ENCODE measurements at regions not wholly inside any gene's neighbourhood (a gene's known extent, or its start where the extent isn't known, plus 50 kb on each side); places are given as distances from the start of the nearest gene placed in this dataset.

DNA sequence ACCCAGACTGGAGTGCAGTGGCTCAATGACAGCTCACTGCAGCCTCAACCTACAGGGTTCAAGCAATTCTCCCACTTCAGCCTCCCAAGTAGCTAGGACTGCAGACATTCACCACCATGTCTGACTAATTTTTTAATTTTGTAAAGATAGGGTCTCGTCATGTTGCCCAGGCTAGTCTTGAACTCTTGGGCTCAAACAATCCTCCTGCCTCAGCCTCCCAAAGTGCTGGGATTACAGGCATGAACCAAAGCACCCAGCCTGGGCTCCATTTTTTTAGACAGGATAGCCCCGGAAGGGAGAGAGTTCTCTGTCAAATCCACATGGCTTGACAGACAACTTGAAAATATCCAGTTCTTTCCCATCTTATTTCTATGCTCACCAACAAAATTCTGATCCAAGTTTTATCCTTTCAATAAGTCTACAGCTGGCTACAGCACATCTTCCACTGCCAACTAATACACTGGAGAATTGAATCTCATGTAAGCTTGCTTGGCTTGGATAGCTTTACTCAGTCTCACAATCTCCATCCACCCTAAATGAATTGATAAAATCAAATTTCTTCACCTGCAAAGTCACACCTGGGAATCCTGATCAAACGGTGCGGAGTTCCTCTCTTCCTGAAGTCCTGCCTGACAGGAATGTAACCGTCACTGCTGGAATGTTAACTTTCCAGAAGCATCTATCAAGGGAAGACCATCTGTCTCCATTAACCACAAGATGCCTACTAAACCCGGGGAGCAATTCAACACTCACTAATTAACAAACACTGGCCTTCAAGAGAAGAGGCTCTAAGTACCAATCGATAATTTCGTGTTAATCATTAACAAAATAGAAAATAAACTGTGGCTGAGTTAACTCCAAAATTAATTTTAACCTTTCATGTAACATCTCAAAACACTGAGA, 239.7 kb upstream of the MKLN1 start:
- peaks cover 4% of the 10 kb centered on the region; the same call in 1 of the 2 replicates for H3K36me3 ChIP-seq (ENCODE audit: insufficient read depth, low read length)
- DNase-seq: no peak
- H2AFZ ChIP-seq (ENCODE audit: low read depth, low read length): no peak overlapping the region
- no peak overlapping the region for H3K4me3 ChIP-seq (ENCODE audit: low read depth in 1 of 2, low read length in 2 of 2)
- no peaks in the 10 kb centered on the region for H3K9me3 ChIP-seq (ENCODE audit: insufficient read depth, low read length, severe bottlenecking)
- peaks cover 9% of the 10 kb centered on the region; the same call in 1 of the 2 replicates for H3K79me2 ChIP-seq (ENCODE audit: insufficient read depth, low read length)
- H4K20me1 ChIP-seq (ENCODE audit: insufficient read depth, low read length): no peaks in the 10 kb centered on the region
- no peaks in the 10 kb centered on the region for H3K27me3 ChIP-seq (ENCODE audit: insufficient read depth, low read length, poor library complexity)
- no peak overlapping the region for H3K27ac ChIP-seq (ENCODE audit: low read length)
- TF ChIP-seq CTCF (IDR thresholded peaks at IDR 0.05; ENCODE audit: borderline replicate concordance, extremely low read depth, low read length, poor library complexity, severe bottlenecking) (no peak), EZH2 (IDR thresholded peaks at IDR 0.05; ENCODE audit: borderline replicate concordance, low read depth, low read length, severe bottlenecking) (no peak)
- H3K9ac ChIP-seq (ENCODE audit: low read depth, low read length): no peak overlapping the region
- H3K4me1 ChIP-seq (ENCODE audit: insufficient read depth, low read length): no peaks in the 10 kb centered on the region
- no peak overlapping the region for H3K4me2 ChIP-seq (ENCODE audit: insufficient read depth, low read length)
- ATAC-seq (ENCODE audit: insufficient read depth, low read depth): no peak

DNA sequence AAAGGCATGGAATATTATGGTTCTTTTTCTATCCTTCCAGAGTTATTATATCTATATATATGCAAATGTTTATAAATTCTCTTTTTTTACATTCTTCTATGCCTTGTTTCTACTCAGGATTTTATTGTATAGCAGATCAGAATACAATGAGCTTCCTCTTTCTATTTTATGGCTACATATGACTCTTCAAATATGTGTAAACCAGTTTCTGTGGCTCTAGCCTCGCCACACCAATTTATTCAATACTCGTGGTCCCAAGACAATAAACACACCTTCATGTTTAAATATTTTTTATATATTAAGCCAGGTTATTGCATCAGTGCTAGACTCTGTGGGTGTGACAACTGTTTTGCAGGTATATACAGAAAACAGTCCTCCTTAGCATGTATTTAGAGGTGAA, 237.5 kb upstream of the MKLN1 start:
- Histone ChIP-seq H3K27me3 (ENCODE audit: insufficient read depth, low read length, poor library complexity) (no peaks in the 10 kb centered on the region), H3K79me2 (ENCODE audit: insufficient read depth, low read length) (peaks cover 11% of the 10 kb centered on the region; the same call in 1 of the 2 replicates), H2AFZ (ENCODE audit: low read depth, low read length) (no peak overlapping the region), H3K9ac (ENCODE audit: low read depth, low read length) (no peak overlapping the region), H3K36me3 (ENCODE audit: insufficient read depth, low read length) (peaks cover 4% of the 10 kb centered on the region; the same call in 1 of the 2 replicates), H3K4me1 (ENCODE audit: insufficient read depth, low read length) (no peaks in the 10 kb centered on the region), H4K20me1 (ENCODE audit: insufficient read depth, low read length) (no peaks in the 10 kb centered on the region), H3K4me3 (ENCODE audit: low read depth in 1 of 2, low read length in 2 of 2) (no peak overlapping the region), H3K27ac (ENCODE audit: low read length) (no peak overlapping the region), H3K9me3 (ENCODE audit: insufficient read depth, low read length, severe bottlenecking) (no peaks in the 10 kb centered on the region), H3K4me2 (ENCODE audit: insufficient read depth, low read length) (no peak overlapping the region)
- ATAC-seq (ENCODE audit: insufficient read depth, low read depth) (no peak), DNase-seq (no peak)
- no peak for TF ChIP-seq EZH2 (IDR thresholded peaks at IDR 0.05; ENCODE audit: borderline replicate concordance, low read depth, low read length, severe bottlenecking)
- no peak for TF ChIP-seq CTCF (IDR thresholded peaks at IDR 0.05; ENCODE audit: borderline replicate concordance, extremely low read depth, low read length, poor library complexity, severe bottlenecking)

DNA sequence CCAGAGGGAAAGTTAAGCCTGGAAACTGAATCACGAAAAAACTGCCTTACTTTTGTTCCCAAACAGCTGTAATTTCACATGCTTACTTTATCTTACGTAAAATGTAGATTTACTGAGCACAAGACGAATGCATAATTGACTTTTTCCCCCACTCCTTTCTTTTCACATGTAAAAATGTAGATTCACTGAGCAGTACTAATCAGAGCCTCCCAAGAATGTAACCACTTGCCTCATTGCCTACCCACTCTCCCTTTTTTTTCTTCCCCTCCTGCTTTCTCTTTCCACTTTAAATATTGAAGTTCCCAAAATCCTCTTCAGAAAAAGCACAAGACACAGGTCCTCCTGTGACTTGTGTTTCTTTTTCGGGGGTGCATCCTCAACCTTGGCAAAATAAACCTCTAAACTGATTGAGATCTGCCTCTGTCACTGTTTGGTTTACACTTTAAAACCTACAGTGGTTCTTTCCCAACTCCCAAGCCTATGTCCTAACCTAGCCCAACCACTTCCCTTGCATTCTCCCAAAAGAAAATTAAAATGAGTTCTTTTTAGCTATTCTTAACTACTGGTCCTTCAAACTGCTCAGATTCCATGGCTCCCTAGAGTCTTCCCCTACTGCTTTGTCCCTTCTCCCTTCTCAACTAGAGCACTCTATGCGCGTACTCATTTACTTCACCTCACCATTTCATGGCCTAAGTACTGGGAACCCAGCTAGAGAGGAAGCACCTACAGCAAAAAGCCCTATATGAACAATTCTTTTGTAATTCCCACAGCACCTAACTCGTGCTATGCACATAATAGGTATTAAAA, 236.6 kb upstream of the MKLN1 start:
- H3K9ac ChIP-seq (ENCODE audit: low read depth, low read length): no peak overlapping the region
- ATAC-seq (ENCODE audit: insufficient read depth, low read depth): no peak
- H3K27me3 ChIP-seq (ENCODE audit: insufficient read depth, low read length, poor library complexity): no peaks in the 10 kb centered on the region
- H3K27ac ChIP-seq (ENCODE audit: low read length): no peak overlapping the region
- no peaks in the 10 kb centered on the region for H3K9me3 ChIP-seq (ENCODE audit: insufficient read depth, low read length, severe bottlenecking)
- H3K4me1 ChIP-seq (ENCODE audit: insufficient read depth, low read length): no peaks in the 10 kb centered on the region
- H4K20me1 ChIP-seq (ENCODE audit: insufficient read depth, low read length): no peaks in the 10 kb centered on the region
- TF ChIP-seq CTCF (IDR thresholded peaks at IDR 0.05; ENCODE audit: borderline replicate concordance, extremely low read depth, low read length, poor library complexity, severe bottlenecking) (no peak), EZH2 (IDR thresholded peaks at IDR 0.05; ENCODE audit: borderline replicate concordance, low read depth, low read length, severe bottlenecking) (no peak)
- peaks cover 4% of the 10 kb centered on the region; the same call in 1 of the 2 replicates for H3K36me3 ChIP-seq (ENCODE audit: insufficient read depth, low read length)
- H3K4me2 ChIP-seq (ENCODE audit: insufficient read depth, low read length): no peak overlapping the region
- no peak overlapping the region for H2AFZ ChIP-seq (ENCODE audit: low read depth, low read length)
- DNase-seq: no peak
- H3K4me3 ChIP-seq (ENCODE audit: low read depth in 1 of 2, low read length in 2 of 2): no peak overlapping the region
- H3K79me2 ChIP-seq (ENCODE audit: insufficient read depth, low read length): peaks cover 6% of the 10 kb centered on the region; the same call in 1 of the 2 replicates
